Peyer's patch (tissue), 4 donors: ENCODE measurements at regions not wholly inside any gene's neighbourhood (a gene's known extent, or its start where the extent isn't known, plus 50 kb on each side); places are given as distances from the start of the nearest gene placed in this dataset.
A peak's percentile ranks its signal among the peaks of the same experiment; 100 is the strongest.

Source experiments
- DNase-seq, 3 donors: peaks; one replicate each; pipeline ENCODE4 v3.0.0-alpha.2; 2017 to 2019
- H3K27ac ChIP-seq, 4 donors: fragments of 200-600 bp; sonication (generic); one replicate each; pipeline ENCODE4 v1.5.1; 2016 to 2019
- H3K27me3 ChIP-seq, 2 donors: fragments of 200-600 bp; sonication (generic); one replicate each; pipeline ENCODE4 v1.5.1; 2019
- H3K36me3 ChIP-seq, 3 donors: fragments of 200-600 bp; sonication (generic); one replicate each; pipeline ENCODE4 v1.5.1; 2016 to 2019
- H3K4me1 ChIP-seq, 4 donors: fragments of 200-600 bp; sonication (generic); one replicate each; pipeline ENCODE4 v1.5.1; 2016 to 2019
- H3K4me3 ChIP-seq, 4 donors: fragments of 200-600 bp; sonication (generic); 1 replicate in 3 of 4; 2 replicates in 1 of 4; pipeline ENCODE4 v1.5.1; 2016 to 2019; ENCODE audit warnings: mild to moderate bottlenecking in 1 of 4
- H3K9me3 ChIP-seq, 4 donors: fragments of 200-600 bp; sonication (generic); one replicate each; pipeline ENCODE4 v1.5.1; 2016 to 2019; ENCODE audit warnings: mild to moderate bottlenecking in 1 of 4
- CTCF ChIP-seq, 6 experiments: fragments of 450-650 bp in 4 of 6; fragments of 200-600 bp in 2 of 6; sonication (generic) in 1 of 6; IDR thresholded peaks; one replicate each; pipeline ENCODE4 v1.5.1; 2017 to 2019; ENCODE audit warnings: antibody characterized with exemption in 6 of 6, mild to moderate bottlenecking in 3 of 6, moderate library complexity in 1 of 6
- POLR2A ChIP-seq, 2 donors: fragments of 450-650 bp; IDR thresholded peaks; one replicate each; pipeline ENCODE4 v1.5.1; 2017; ENCODE audit warnings: antibody characterized with exemption in 2 of 2, mild to moderate bottlenecking in 2 of 2, moderate library complexity in 2 of 2

- H3K9me3 ChIP-seq = no peaks in the 10 kb centered on the region
- H3K4me3 ChIP-seq = no peak overlapping the region
- no peak for DNase-seq
- peak in 5 of 6 experiments; percentile 50 to 74 (median 64) for TF ChIP-seq CTCF (IDR thresholded peaks at IDR 0.05)
- TF ChIP-seq POLR2A (IDR thresholded peaks at IDR 0.05) = no peak
- H3K4me1 ChIP-seq = no peaks in the 10 kb centered on the region
- no peaks in the 10 kb centered on the region for H3K27me3 ChIP-seq
- no peak overlapping the region for H3K27ac ChIP-seq
- no peaks in the 10 kb centered on the region for H3K36me3 ChIP-seq
Measured at GRCh38 chr5:39570403-39571027, 145.7 kb upstream of the DAB2 start.

- no peak for DNase-seq
- TF ChIP-seq CTCF (IDR thresholded peaks at IDR 0.05) (no peak), POLR2A (IDR thresholded peaks at IDR 0.05) (no peak)
- no peaks in the 10 kb centered on the region for H3K4me1 ChIP-seq
- no peaks in the 10 kb centered on the region for H3K36me3 ChIP-seq
- no peaks in the 10 kb centered on the region for H3K27me3 ChIP-seq
- no peak overlapping the region for H3K27ac ChIP-seq
- H3K4me3 ChIP-seq = no peak overlapping the region
- H3K9me3 ChIP-seq = no peaks in the 10 kb centered on the region
Measured at GRCh38 chr5:39569857-39570256, 145.1 kb upstream of the DAB2 start.

DNA sequence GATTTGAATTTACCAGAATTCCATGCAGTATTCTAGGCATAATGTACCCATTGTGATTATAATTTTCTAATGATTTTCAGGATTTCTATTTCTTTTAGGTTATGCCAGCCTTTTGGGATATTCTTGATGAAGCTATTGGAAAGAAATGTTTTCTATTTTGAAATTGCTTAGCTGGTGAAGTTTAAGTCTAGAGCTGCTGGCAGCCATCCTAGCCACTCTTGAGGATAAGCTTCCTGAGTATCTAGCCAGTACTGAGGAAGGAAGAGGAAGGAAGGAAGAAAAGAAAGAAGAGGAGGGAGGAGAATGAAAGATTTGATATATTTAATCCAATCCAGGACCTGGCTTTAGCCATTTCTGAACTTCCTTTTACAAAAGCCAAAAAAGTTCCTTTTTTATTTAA, 142.1 kb upstream of the DAB2 start:
- Histone ChIP-seq H3K9me3 (no peaks in the 10 kb centered on the region), H3K27ac (no peak overlapping the region), H3K4me1 (no peaks in the 10 kb centered on the region), H3K4me3 (no peak overlapping the region), H3K27me3 (no peaks in the 10 kb centered on the region), H3K36me3 (no peaks in the 10 kb centered on the region)
- no peak for DNase-seq
- TF ChIP-seq CTCF (IDR thresholded peaks at IDR 0.05) (no peak), POLR2A (IDR thresholded peaks at IDR 0.05) (no peak)

DNA sequence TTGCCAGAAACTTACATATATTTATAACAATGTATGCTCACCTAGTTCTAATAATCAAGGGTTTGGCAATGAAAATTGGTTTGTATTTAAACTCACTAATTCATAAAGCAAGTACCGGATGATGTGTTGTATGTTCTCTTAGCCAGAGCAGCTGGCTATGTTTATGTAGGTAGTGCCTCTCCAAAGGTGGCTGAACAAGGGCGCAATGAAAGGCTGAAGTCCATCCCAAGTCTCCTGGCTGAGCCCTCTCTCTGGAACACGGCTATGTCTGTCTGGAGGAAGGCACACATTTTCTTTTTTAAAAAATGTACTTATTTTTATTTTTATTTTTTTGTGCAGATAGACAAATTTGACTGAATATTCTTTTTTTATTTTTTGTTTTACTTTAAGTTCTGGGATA, 141.2 kb upstream of the DAB2 start:
- H3K4me1 ChIP-seq = no peaks in the 10 kb centered on the region
- H3K27me3 ChIP-seq = no peaks in the 10 kb centered on the region
- no peak overlapping the region for H3K4me3 ChIP-seq
- no peak for DNase-seq
- H3K9me3 ChIP-seq = no peaks in the 10 kb centered on the region
- TF ChIP-seq POLR2A (IDR thresholded peaks at IDR 0.05) (no peak), CTCF (IDR thresholded peaks at IDR 0.05) (no peak)
- H3K27ac ChIP-seq = no peak overlapping the region
- no peaks in the 10 kb centered on the region for H3K36me3 ChIP-seq

GRCh38 chr5:39561421-39561820, 136.6 kb upstream of the DAB2 start:
- DNase-seq = no peak
- H3K4me1 ChIP-seq = no peaks in the 10 kb centered on the region
- H3K4me3 ChIP-seq = no peak overlapping the region
- no peaks in the 10 kb centered on the region for H3K27me3 ChIP-seq
- no peak for TF ChIP-seq CTCF (IDR thresholded peaks at IDR 0.05)
- TF ChIP-seq POLR2A (IDR thresholded peaks at IDR 0.05) = no peak
- H3K9me3 ChIP-seq = no peaks in the 10 kb centered on the region
- no peaks in the 10 kb centered on the region for H3K36me3 ChIP-seq
- no peak overlapping the region for H3K27ac ChIP-seq

GRCh38 chr5:39560726-39561125, 135.9 kb upstream of the DAB2 start:
- TF ChIP-seq CTCF (IDR thresholded peaks at IDR 0.05) (no peak), POLR2A (IDR thresholded peaks at IDR 0.05) (no peak)
- Histone ChIP-seq H3K9me3 (no peaks in the 10 kb centered on the region), H3K36me3 (no peaks in the 10 kb centered on the region), H3K4me3 (no peak overlapping the region), H3K27me3 (no peaks in the 10 kb centered on the region), H3K4me1 (no peaks in the 10 kb centered on the region), H3K27ac (no peak overlapping the region)
- DNase-seq = no peak
